ENCODE measurements at regions not wholly inside any gene's neighbourhood (a gene's known extent, or its start where the extent isn't known, plus 50 kb on each side); places are given as distances from the start of the nearest gene placed in this dataset.

- Mint-ChIP-seq H3K9me3 (no peaks in the 10 kb centered on the region), H3K4me1 (peaks cover 13% of the 10 kb centered on the region), H3K4me3 (no peak overlapping the region), H3K27me3 (ENCODE audit: low read depth in 3 of 3) (peaks cover 0 to 6% (median 6%) of the 10 kb centered on the region in 3 donors), H3K27ac (peak overlapping the region in 2 of 7 donors; percentile 9 to 26), H3K36me3 (no peaks in the 10 kb centered on the region)
- H4K20me1 ChIP-seq (ENCODE audit: insufficient read depth, low read length), result no peaks in the 10 kb centered on the region
- no peaks in the 10 kb centered on the region for H3K27me3 ChIP-seq (ENCODE audit: control insufficient read depth in 2 of 2, insufficient read depth in 2 of 2, low read length in 2 of 2)
- no peak overlapping the region for H3K4me3 ChIP-seq (replicated peaks in 1 of 3; ENCODE audit: low read depth in 2 of 3, low read length in 3 of 3)
- intact Hi-C loops (cut with micrococcal nuclease), result loop anchor here (5.0 to 10.0 kb wide), 2 partner anchors 288 to 290 kb away; no protein-coding TSS in a partner anchor
- H3K79me2 ChIP-seq (ENCODE audit: insufficient read depth, low read length), result no peaks in the 10 kb centered on the region
- WGBS (ENCODE audit: insufficient coverage), result 75% methylated on average over 6 of the region's 9 CpGs
- H3K9ac ChIP-seq (ENCODE audit: insufficient read depth, low read length, poor library complexity, severe bottlenecking), result no peak overlapping the region
- H3K4me2 ChIP-seq (replicated peaks; ENCODE audit: extremely low read depth, low read length, poor library complexity, severe bottlenecking), result no peak overlapping the region
- peak in 2 of 3 donors; percentile 4 to 19 for DNase-seq
- H2AFZ ChIP-seq (ENCODE audit: insufficient read depth, low read depth, low read length, poor library complexity, severe bottlenecking), result no peak overlapping the region
- no peaks in the 10 kb centered on the region for H3K9me3 ChIP-seq (replicated peaks in 1 of 2; ENCODE audit: control insufficient read depth in 1 of 2, insufficient read depth in 1 of 2, low read length in 2 of 2)
- no peaks in the 10 kb centered on the region for H3K4me1 ChIP-seq (ENCODE audit: control insufficient read depth in 1 of 2, insufficient read depth in 2 of 2, low read length in 2 of 2)
- TF ChIP-seq CTCF (IDR thresholded peaks at IDR 0.05), result no peak
- H3K36me3 ChIP-seq (replicated peaks in 1 of 2; ENCODE audit: control insufficient read depth in 1 of 2, insufficient read depth in 2 of 2, low read length in 2 of 2), result no peaks in the 10 kb centered on the region
- no peak overlapping the region for H3K27ac ChIP-seq (ENCODE audit: low read depth in 1 of 2, low read length in 2 of 2)
Measured at GRCh38 chr2:65554765-65555591, 122.6 kb upstream of the SPRED2 start.

DNA sequence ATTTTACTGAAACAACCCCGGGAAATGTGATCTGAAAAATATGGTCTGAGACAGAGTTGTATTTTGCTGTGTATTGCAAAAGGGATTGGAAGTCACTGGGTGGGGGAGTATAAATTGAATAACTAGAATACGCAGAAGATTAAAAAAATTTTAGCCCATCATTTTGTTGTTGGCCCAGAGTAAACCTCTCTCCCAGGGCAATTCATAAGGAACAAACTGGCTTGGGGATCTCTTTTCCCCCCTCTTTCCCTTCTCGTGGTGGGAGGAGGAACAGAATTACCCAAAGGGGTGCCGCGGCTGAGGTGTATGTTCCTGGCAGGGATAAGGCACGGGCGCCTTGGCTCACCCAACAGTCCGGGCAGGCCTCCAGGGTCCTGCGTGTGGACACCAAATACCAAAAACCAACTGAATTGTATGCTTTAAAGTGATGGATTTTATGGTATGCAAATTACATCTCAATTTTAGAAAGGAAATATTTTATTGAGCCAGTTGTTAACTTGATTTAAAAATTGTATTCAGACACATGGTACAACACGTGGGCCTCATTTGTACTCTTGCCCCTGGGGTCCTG lies 121.2 kb upstream of the SPRED2 start:
- H3K9me3 ChIP-seq (replicated peaks in 1 of 2; ENCODE audit: control insufficient read depth in 1 of 2, insufficient read depth in 1 of 2, low read length in 2 of 2), result no peaks in the 10 kb centered on the region
- H3K4me1 Mint-ChIP-seq, result peaks cover 13% of the 10 kb centered on the region
- H3K27ac ChIP-seq (ENCODE audit: low read depth in 1 of 2, low read length in 2 of 2), result no peak overlapping the region
- H3K27me3 Mint-ChIP-seq (ENCODE audit: low read depth in 3 of 3), result peaks cover 0 to 6% (median 6%) of the 10 kb centered on the region in 3 donors
- no peaks in the 10 kb centered on the region for H3K27me3 ChIP-seq (ENCODE audit: control insufficient read depth in 2 of 2, insufficient read depth in 2 of 2, low read length in 2 of 2)
- H3K79me2 ChIP-seq (ENCODE audit: insufficient read depth, low read length), result no peaks in the 10 kb centered on the region
- no peak for DNase-seq
- WGBS (ENCODE audit: insufficient coverage), result 80% methylated on average over 5 of the region's 10 CpGs
- H3K4me3 Mint-ChIP-seq, result no peak overlapping the region
- H3K9me3 Mint-ChIP-seq, result no peaks in the 10 kb centered on the region
- intact Hi-C loops (cut with micrococcal nuclease), result loop anchor here (5.0 to 10.0 kb wide), 2 partner anchors 286 to 289 kb away; no protein-coding TSS in a partner anchor
- no peak overlapping the region for H3K9ac ChIP-seq (ENCODE audit: insufficient read depth, low read length, poor library complexity, severe bottlenecking)
- H3K4me3 ChIP-seq (replicated peaks in 1 of 3; ENCODE audit: low read depth in 2 of 3, low read length in 3 of 3), result no peak overlapping the region
- no peaks in the 10 kb centered on the region for H3K36me3 ChIP-seq (replicated peaks in 1 of 2; ENCODE audit: control insufficient read depth in 1 of 2, insufficient read depth in 2 of 2, low read length in 2 of 2)
- no peaks in the 10 kb centered on the region for H3K36me3 Mint-ChIP-seq
- TF ChIP-seq CTCF (IDR thresholded peaks at IDR 0.05), result peak; percentile 54
- H2AFZ ChIP-seq (ENCODE audit: insufficient read depth, low read depth, low read length, poor library complexity, severe bottlenecking), result no peak overlapping the region
- H3K4me1 ChIP-seq (ENCODE audit: control insufficient read depth in 1 of 2, insufficient read depth in 2 of 2, low read length in 2 of 2), result no peaks in the 10 kb centered on the region
- no peak overlapping the region for H3K27ac Mint-ChIP-seq
- H4K20me1 ChIP-seq (ENCODE audit: insufficient read depth, low read length), result no peaks in the 10 kb centered on the region
- H3K4me2 ChIP-seq (replicated peaks; ENCODE audit: extremely low read depth, low read length, poor library complexity, severe bottlenecking), result no peak overlapping the region

Measured in CD14-positive monocyte (primary cell).